Right lobe of liver (tissue), 4 donors: ENCODE measurements at regions not wholly inside any gene's neighbourhood (a gene's known extent, or its start where the extent isn't known, plus 50 kb on each side); places are given as distances from the start of the nearest gene placed in this dataset.

Source experiments
- CTCF ChIP-seq, 4 donors: fragments of 200-600 bp in 3 of 4; fragments of 450-650 bp in 1 of 4; IDR thresholded peaks; one replicate each; pipeline versions ENCODE4 v1.5.1 to v1.8.0; 2016 to 2022; ENCODE audit warnings: antibody characterized with exemption in 4 of 4, mild to moderate bottlenecking in 2 of 4
- POLR2A ChIP-seq: fragments of 450-650 bp; IDR thresholded peaks from one replicate; pipeline ENCODE4 v1.6.1; 2017; ENCODE audit warnings: antibody characterized with exemption, mild to moderate bottlenecking
- donor health status: DM: no; HTN: no; CAD: no.
- donor health status: DM: no; HTN: no; CAD: no.
- donor health status: DM: no; HTN: yes; CAD: no.

- TF ChIP-seq CTCF (IDR thresholded peaks at IDR 0.05) (peak; percentile 75 to 83 (median 78)), POLR2A (no peak)
These were observed 66.2 kb upstream of the SNX9 start for GRCh38 chr6:157756708-157757429.
